Astrocyte of the cerebellum (primary cell): ENCODE measurements at regions not wholly inside any gene's neighbourhood (a gene's known extent, or its start where the extent isn't known, plus 50 kb on each side); places are given as distances from the start of the nearest gene placed in this dataset.

ENCODE experiments used
- DNase-seq: peaks from one replicate; pipeline ENCODE4 v3.0.0-alpha.2; 2011; ENCODE audit warnings: low read depth
- H3K4me3 ChIP-seq: 2 replicates; pipeline ENCODE4 v1.5.1; 2011; ENCODE audit warnings: mild to moderate bottlenecking, low read depth, low read length, moderate library complexity
- in situ Hi-C: cut with HindIII; loops from 2 replicates; pipeline ENCODE4 v1.10.0; 2017; ENCODE audit warnings: low sequenced_read_pairs
- TF ChIP-seq, protein P1 (sequence below): IDR thresholded peaks from 2 replicates; pipeline ENCODE4 v1.5.1; 2012; ENCODE audit warnings: low read length, low read depth, moderate library complexity, mild to moderate bottlenecking; ENCODE audit errors: missing control alignments

- in situ Hi-C loops, result no loop called here
- DNase-seq, result peak; percentile 55
- no peak overlapping the region for H3K4me3 ChIP-seq
- TF ChIP-seq, protein P1, sequence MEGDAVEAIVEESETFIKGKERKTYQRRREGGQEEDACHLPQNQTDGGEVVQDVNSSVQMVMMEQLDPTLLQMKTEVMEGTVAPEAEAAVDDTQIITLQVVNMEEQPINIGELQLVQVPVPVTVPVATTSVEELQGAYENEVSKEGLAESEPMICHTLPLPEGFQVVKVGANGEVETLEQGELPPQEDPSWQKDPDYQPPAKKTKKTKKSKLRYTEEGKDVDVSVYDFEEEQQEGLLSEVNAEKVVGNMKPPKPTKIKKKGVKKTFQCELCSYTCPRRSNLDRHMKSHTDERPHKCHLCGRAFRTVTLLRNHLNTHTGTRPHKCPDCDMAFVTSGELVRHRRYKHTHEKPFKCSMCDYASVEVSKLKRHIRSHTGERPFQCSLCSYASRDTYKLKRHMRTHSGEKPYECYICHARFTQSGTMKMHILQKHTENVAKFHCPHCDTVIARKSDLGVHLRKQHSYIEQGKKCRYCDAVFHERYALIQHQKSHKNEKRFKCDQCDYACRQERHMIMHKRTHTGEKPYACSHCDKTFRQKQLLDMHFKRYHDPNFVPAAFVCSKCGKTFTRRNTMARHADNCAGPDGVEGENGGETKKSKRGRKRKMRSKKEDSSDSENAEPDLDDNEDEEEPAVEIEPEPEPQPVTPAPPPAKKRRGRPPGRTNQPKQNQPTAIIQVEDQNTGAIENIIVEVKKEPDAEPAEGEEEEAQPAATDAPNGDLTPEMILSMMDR, result no peak
These were observed 1403.6 kb downstream of the SUCLG1 start for GRCh38 chr2:83055376-83056010.

DNA sequence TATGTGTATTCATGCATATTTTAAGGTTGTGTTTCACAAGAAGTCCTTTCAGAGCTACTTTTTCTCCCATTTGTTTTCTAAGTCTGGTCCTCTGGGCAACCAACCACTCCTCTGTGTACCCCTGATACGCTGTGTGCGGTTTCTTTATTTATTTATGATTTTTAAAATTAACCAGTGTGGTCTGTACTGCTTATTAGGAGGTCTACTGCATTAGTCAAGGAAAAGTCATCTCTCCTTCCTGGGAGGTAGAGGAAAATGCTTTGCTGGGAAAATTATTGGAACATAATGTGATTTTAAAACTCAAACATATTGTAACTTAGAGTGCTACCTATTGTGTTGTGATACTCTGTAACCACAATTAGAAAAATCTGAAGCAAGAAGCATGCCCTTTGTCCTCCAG lies 1404.3 kb downstream of the SUCLG1 start:
- in situ Hi-C loops, result no loop called here
- TF ChIP-seq, protein P1, result no peak
- no peak overlapping the region for H3K4me3 ChIP-seq
- peak; percentile 43 for DNase-seq

DNA sequence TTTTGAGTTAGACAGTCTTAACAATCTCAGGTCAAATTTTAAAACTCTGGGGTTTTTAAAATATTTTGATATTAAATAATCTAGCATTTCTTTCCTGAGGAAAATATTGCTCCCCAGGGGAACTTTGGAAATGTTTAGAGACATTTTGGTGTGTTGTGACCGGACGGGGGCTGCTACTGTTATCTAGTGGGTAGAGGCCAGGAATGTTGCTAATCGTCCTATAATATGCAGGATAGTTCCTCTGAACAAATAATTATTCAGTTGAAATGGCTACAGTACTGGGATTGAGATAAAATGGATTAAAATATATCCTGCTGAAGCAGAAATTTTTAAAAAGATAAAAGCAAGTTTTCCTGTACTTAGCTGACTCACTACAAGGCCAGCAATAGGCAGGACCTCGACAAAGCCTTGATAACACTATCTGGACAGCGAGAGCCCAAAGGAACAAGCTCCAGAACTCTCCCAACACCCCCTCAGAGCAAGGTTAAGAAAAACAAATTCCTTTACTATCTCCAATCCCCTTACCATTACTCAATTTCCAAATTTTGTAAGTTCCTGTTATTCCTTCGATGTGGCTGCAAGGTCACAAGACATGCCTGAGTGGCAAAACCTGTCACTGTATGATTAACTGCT lies 1407.4 kb downstream of the SUCLG1 start:
- in situ Hi-C loops, result no loop called here
- H3K4me3 ChIP-seq, result no peak overlapping the region
- no peak for DNase-seq
- TF ChIP-seq, protein P1, result no peak

DNA sequence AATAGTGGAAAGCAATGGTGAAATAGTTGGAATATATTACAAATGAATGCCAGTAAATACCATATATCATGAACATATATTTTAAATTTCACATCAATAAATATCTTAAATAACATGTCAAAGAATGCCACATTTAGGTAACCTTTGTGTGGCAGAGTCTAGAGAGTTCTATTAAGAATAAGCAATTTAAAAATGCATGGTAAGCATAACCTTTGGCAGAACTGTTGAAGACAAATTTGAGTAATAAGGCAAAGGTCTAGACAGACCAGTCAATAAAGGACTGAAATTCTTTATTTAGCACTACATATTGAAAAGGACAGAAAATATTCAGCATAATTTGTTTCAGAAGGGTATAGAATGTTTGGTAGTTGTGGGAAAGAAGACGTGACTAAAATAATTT lies 1417.0 kb downstream of the SUCLG1 start:
- TF ChIP-seq, protein P1, result no peak
- in situ Hi-C loops, result no loop called here
- no peak overlapping the region for H3K4me3 ChIP-seq
- DNase-seq, result no peak

DNA sequence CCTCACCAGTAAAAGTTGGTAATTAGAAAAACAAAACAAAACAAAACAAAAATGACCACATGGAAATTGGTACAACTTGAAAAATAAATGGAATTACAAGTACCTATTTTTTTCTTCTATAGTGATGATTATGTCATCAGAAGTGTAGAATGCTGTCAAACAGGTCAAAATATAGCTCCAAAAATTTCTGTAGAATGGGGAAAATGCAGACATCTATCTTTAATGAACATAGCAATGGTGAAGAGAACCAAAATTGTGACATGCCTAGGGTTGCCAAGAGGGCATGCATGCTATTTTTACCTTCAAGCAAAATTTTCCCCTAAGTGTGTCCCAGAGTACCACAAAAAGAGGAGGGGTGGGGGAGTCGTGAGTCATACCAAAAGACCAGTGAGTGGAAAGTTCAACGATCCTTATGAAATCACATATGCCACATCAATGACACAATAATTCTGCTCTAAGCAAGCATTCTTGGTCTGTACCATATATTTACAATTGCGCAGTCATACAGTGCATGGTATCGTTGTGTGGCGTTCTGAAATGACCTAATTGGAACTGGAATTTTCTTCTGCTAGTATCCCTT lies 1436.4 kb downstream of the SUCLG1 start:
- in situ Hi-C loops, result no loop called here
- no peak overlapping the region for H3K4me3 ChIP-seq
- DNase-seq, result no peak
- TF ChIP-seq, protein P1, result no peak

DNA sequence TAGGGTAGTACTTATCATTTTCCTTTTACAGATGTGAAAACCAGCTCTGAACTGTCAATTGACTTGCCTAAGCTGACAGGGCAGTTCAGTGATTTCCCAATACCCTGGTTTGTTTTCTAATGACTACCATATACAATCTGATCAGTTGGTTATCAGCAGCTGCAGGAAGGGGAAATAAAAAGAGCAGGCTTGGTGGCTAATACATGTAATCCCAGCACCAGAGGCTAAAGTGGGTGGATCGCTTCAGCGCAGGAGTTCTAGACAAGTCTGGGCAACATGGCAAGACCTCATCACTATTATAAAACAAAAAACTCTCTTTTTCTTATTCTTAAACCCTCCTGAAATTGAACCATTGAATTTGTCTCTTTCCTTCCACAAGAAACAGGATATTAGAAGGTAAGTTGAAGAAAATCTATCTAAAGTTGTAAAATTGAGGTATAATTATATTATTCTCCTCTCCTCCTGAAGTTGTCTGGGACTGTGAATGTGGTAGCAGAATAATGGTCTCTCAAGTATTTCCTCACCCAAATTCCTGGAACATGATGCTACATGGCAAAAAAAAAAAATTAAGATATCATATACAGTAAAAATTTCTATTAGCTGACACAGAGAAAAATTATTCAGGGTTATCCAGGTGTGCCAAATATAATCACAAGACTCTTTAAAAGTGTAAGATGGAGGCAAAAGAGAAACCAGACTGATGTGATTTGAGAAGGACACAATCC lies 1441.6 kb downstream of the SUCLG1 start:
- DNase-seq, result no peak
- in situ Hi-C loops, result no loop called here
- no peak overlapping the region for H3K4me3 ChIP-seq
- TF ChIP-seq, protein P1, result no peak
